GM12874 (cell line): ENCODE measurements at regions not wholly inside any gene's neighbourhood (a gene's known extent, or its start where the extent isn't known, plus 50 kb on each side); places are given as distances from the start of the nearest gene placed in this dataset.

ENCODE experiments used
- CTCF ChIP-seq: IDR thresholded peaks from 2 replicates; pipeline ENCODE4 v1.5.1; 2011; ENCODE audit warnings: low read depth, mild to moderate bottlenecking, control low read depth, low read length, moderate library complexity; ENCODE audit not compliant: insufficient read depth

- TF ChIP-seq CTCF: no peak
Observed at GRCh38 chr15:35301088-35301487, 216.0 kb upstream of the NANOGP8 start.

GRCh38 chr15:35299059-35299735 lies 214.1 kb upstream of the NANOGP8 start:
- TF ChIP-seq CTCF: no peak

- TF ChIP-seq CTCF: no peak
Observed at GRCh38 chr15:35298509-35298908, 213.4 kb upstream of the NANOGP8 start.

GRCh38 chr15:35293353-35294130 lies 208.4 kb upstream of the NANOGP8 start:
- TF ChIP-seq CTCF: peak; percentile 17; the same call in 1 of the 2 replicates

- no peak for TF ChIP-seq CTCF
Observed at GRCh38 chr15:35290301-35290721, 205.2 kb upstream of the NANOGP8 start.

GRCh38 chr15:35289024-35289617 lies 204.0 kb upstream of the NANOGP8 start:
- TF ChIP-seq CTCF: peak; percentile 63

- no peak for TF ChIP-seq CTCF
Observed at GRCh38 chr15:35288580-35288979, 203.5 kb upstream of the NANOGP8 start.
